ENCODE measurements at regions not wholly inside any gene's neighbourhood (a gene's known extent, or its start where the extent isn't known, plus 50 kb on each side); places are given as distances from the start of the nearest gene placed in this dataset.

DNA sequence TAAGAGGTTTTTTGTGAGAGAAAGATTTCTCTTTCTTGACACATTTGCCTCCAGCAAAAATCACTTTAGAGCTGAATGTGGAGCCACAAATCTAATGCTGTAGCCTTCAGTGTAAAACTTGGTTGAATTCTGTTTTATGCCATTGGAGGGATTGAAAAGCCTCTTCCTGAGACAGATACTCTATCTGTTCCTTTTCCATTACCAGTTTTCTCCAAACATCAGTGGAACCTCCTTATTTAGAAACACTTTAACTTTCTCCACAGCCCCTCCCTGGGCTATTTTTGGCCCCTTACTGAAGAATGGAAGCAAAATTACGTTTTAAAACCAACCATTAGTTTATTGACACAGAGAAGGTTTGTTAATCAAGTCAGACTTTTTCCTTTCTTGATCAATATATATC, 155.3 kb downstream of the PJA2 start:
- no peak overlapping the region for H2BK120ac ChIP-seq (replicated peaks; ENCODE audit: low read depth, low read length)
- H3K4me3 ChIP-seq (ENCODE audit: extremely low read depth in 1 of 4, insufficient read depth in 2 of 4, low read depth in 3 of 4, low read length in 4 of 4), result no peak overlapping the region
- H2BK5ac ChIP-seq (ENCODE audit: low read depth, low read length), result no peak overlapping the region
- peaks cover 0 to 3% (median 0%) of the 10 kb centered on the region in 4 experiments; a peak in 1 of 7 replicates for H3K4me1 ChIP-seq (replicated peaks in 1 of 4; ENCODE audit: control insufficient read depth in 3 of 4, insufficient read depth in 4 of 4, low read length in 3 of 4)
- POLR2A ChIA-PET (ENCODE audit: partially characterized antibody), result no interaction called here
- no peak overlapping the region for H3K4ac ChIP-seq (replicated peaks; ENCODE audit: insufficient read length, low read depth, low read length)
- no peaks in the 10 kb centered on the region for H3K27me3 ChIP-seq (replicated peaks in 1 of 4; ENCODE audit: control insufficient read depth in 3 of 4, extremely low read depth in 1 of 4, insufficient read depth in 3 of 4, low read length in 3 of 4)
- no peak overlapping the region for H4K5ac ChIP-seq (ENCODE audit: insufficient read length, low read depth, low read length)
- H2BK20ac ChIP-seq (ENCODE audit: low read length), result no peak overlapping the region
- no peaks in the 10 kb centered on the region for H4K20me1 ChIP-seq (replicated peaks in 1 of 2; ENCODE audit: control insufficient read depth in 1 of 2, insufficient read depth in 2 of 2, low read length in 2 of 2)
- 83% methylated on average over 1 of the region's 1 CpG; no CpG with 5 or more reads in 1 of the 2 experiments for WGBS, 2 experiments (ENCODE audit: extremely low coverage in 1 of 2, insufficient coverage in 1 of 2, insufficient read length in 1 of 2, insufficient replicate concordance in 2 of 2, low coverage in 1 of 2, low lambda C conversion rate in 2 of 2, missing lambda C conversion rate in 1 of 2)
- no peaks in the 10 kb centered on the region for H3K23me2 ChIP-seq (ENCODE audit: low read depth, low read length)
- no peaks in the 10 kb centered on the region for H3K79me2 ChIP-seq (ENCODE audit: control insufficient read depth in 1 of 2, insufficient read depth in 2 of 2, low read length in 2 of 2)
- no peak overlapping the region for H2BK15ac ChIP-seq (ENCODE audit: low read length)
- no peak overlapping the region for H3K18ac ChIP-seq (ENCODE audit: extremely low read depth, low read length)
- H3K9me3 ChIP-seq (ENCODE audit: insufficient read depth in 2 of 2, low read depth in 1 of 2, low read length in 1 of 2), result no peaks in the 10 kb centered on the region; a peak in 1 of 4 replicates
- CTCF ChIA-PET (ENCODE audit: partially characterized antibody), result no interaction called here
- H3K27ac ChIP-seq (ENCODE audit: low read depth, low read length), result no peak overlapping the region
- no peak overlapping the region for H4K8ac ChIP-seq (ENCODE audit: extremely low read depth, insufficient read depth, low read length)
- no peak overlapping the region for H3K23ac ChIP-seq (ENCODE audit: insufficient read length)
- no peak overlapping the region for H3K56ac ChIP-seq (replicated peaks; ENCODE audit: insufficient read length, low read depth, low read length)
- H2AFZ ChIP-seq (ENCODE audit: low read length), result no peak overlapping the region
- FAIRE-seq (no peak), DNase-seq (ENCODE audit: low read depth in 1 of 2, low spot score in 2 of 2) (no peak)
- H3K79me1 ChIP-seq (ENCODE audit: low read depth, low read length), result no peaks in the 10 kb centered on the region
- no peak overlapping the region for H3K9ac ChIP-seq (replicated peaks in 1 of 4; ENCODE audit: extremely low read depth in 1 of 4, low read depth in 3 of 4, low read length in 3 of 4)
- no peak overlapping the region for H4K91ac ChIP-seq (replicated peaks; ENCODE audit: insufficient read length, low read length)
- H3K36me3 ChIP-seq (ENCODE audit: control insufficient read depth in 2 of 4, insufficient read depth in 4 of 4, low read length in 3 of 4), result no peaks in the 10 kb centered on the region
- H2AK5ac ChIP-seq (ENCODE audit: low read depth, low read length), result no peak overlapping the region
- no peak overlapping the region for H2BK12ac ChIP-seq (ENCODE audit: low read depth, low read length)
- no peak overlapping the region for H3K14ac ChIP-seq (ENCODE audit: insufficient read length)
- H3K4me2 ChIP-seq (ENCODE audit: insufficient read depth in 1 of 2, low read depth in 2 of 2, low read length in 2 of 2), result no peak overlapping the region
- TF ChIP-seq BCL11A (IDR thresholded peaks at IDR 0.05; ENCODE audit: low read depth in 2 of 2, low read length in 2 of 2) (no peak), CEBPB (IDR thresholded peaks at IDR 0.05; ENCODE audit: low read depth, low read length) (no peak), CBX5 (IDR thresholded peaks at IDR 0.05; ENCODE audit: low read depth, low read length) (no peak), NRF1 (IDR thresholded peaks at IDR 0.05; ENCODE audit: low read depth, low read length) (no peak), RAD21 (IDR thresholded peaks at IDR 0.05 in 1 of 2, conservative IDR thresholded peaks at IDR 0.05 in 1 of 2; ENCODE audit: low read depth in 2 of 2, low read length in 2 of 2) (no peak), KDM4A (IDR thresholded peaks at IDR 0.05; ENCODE audit: low read depth, low read length, severe bottlenecking) (no peak), SRF (IDR thresholded peaks at IDR 0.05; ENCODE audit: low read depth, low read length) (no peak), RFX5 (IDR thresholded peaks at IDR 0.05; ENCODE audit: borderline replicate concordance, low read depth, low read length) (no peak), MAFK (IDR thresholded peaks at IDR 0.05; ENCODE audit: low read depth, low read length) (no peak), JUN (IDR thresholded peaks at IDR 0.05; ENCODE audit: low read depth, low read length) (no peak), SP2 (IDR thresholded peaks at IDR 0.05; ENCODE audit: low read length) (no peak)
- TF ChIP-seq, protein P1, sequence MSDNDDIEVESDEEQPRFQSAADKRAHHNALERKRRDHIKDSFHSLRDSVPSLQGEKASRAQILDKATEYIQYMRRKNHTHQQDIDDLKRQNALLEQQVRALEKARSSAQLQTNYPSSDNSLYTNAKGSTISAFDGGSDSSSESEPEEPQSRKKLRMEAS (IDR thresholded peaks at IDR 0.05), result no peak
- TF ChIP-seq, protein P2, sequence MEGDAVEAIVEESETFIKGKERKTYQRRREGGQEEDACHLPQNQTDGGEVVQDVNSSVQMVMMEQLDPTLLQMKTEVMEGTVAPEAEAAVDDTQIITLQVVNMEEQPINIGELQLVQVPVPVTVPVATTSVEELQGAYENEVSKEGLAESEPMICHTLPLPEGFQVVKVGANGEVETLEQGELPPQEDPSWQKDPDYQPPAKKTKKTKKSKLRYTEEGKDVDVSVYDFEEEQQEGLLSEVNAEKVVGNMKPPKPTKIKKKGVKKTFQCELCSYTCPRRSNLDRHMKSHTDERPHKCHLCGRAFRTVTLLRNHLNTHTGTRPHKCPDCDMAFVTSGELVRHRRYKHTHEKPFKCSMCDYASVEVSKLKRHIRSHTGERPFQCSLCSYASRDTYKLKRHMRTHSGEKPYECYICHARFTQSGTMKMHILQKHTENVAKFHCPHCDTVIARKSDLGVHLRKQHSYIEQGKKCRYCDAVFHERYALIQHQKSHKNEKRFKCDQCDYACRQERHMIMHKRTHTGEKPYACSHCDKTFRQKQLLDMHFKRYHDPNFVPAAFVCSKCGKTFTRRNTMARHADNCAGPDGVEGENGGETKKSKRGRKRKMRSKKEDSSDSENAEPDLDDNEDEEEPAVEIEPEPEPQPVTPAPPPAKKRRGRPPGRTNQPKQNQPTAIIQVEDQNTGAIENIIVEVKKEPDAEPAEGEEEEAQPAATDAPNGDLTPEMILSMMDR (IDR thresholded peaks at IDR 0.05; ENCODE audit: control extremely low read depth in 1 of 3, insufficient read depth in 1 of 3, low read depth in 1 of 3, low read length in 3 of 3), result no peak
